ENCODE measurements at regions not wholly inside any gene's neighbourhood (a gene's known extent, or its start where the extent isn't known, plus 50 kb on each side); places are given as distances from the start of the nearest gene placed in this dataset.

DNA sequence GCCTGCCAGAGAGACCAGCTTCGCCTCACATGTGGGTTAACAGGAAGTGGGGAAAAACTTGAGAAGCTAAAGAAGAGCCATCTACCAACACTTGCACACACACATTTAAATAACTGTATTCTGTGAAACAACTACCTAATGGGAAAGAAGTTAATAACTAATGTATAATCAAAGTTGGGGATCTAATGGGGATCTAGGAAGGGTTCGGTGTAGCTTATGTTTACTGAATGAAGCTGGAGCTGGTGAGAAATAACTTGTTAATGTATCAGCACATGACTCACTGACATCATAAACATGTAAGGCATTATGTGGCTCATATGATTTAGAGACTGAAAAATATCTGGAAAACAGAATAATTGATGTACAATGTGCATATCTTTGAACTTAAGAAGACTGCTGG, 421.3 kb upstream of the NXPH2 start:
- no peak for TF ChIP-seq EZH2phosphoT487 (IDR thresholded peaks at IDR 0.05; ENCODE audit: low read depth)
- TF ChIP-seq, protein P1, sequence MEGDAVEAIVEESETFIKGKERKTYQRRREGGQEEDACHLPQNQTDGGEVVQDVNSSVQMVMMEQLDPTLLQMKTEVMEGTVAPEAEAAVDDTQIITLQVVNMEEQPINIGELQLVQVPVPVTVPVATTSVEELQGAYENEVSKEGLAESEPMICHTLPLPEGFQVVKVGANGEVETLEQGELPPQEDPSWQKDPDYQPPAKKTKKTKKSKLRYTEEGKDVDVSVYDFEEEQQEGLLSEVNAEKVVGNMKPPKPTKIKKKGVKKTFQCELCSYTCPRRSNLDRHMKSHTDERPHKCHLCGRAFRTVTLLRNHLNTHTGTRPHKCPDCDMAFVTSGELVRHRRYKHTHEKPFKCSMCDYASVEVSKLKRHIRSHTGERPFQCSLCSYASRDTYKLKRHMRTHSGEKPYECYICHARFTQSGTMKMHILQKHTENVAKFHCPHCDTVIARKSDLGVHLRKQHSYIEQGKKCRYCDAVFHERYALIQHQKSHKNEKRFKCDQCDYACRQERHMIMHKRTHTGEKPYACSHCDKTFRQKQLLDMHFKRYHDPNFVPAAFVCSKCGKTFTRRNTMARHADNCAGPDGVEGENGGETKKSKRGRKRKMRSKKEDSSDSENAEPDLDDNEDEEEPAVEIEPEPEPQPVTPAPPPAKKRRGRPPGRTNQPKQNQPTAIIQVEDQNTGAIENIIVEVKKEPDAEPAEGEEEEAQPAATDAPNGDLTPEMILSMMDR (IDR thresholded peaks at IDR 0.05; ENCODE audit: low read depth, low read length), result no peak
- no peak overlapping the region for H3K4me2 ChIP-seq (ENCODE audit: low read length)
- no peak overlapping the region for H3K27ac ChIP-seq (ENCODE audit: low read length)
- no peaks in the 10 kb centered on the region for H3K36me3 ChIP-seq (replicated peaks; ENCODE audit: low read depth, low read length)
- H3K9ac ChIP-seq (ENCODE audit: low read length), result no peak overlapping the region
- no peaks in the 10 kb centered on the region for H4K20me1 ChIP-seq (ENCODE audit: insufficient read depth, low read length)
- no peaks in the 10 kb centered on the region for H3K9me3 ChIP-seq (ENCODE audit: insufficient read depth, low read length)
- no peak overlapping the region for H2AFZ ChIP-seq (ENCODE audit: low read depth, low read length)
- H3K27me3 ChIP-seq (ENCODE audit: low read depth, low read length), result no peaks in the 10 kb centered on the region
- no peak overlapping the region for H3K4me3 ChIP-seq (ENCODE audit: low read length)
- no peaks in the 10 kb centered on the region for H3K79me2 ChIP-seq (ENCODE audit: low read length)
- H3K4me1 ChIP-seq (ENCODE audit: low read length), result no peaks in the 10 kb centered on the region

DNA sequence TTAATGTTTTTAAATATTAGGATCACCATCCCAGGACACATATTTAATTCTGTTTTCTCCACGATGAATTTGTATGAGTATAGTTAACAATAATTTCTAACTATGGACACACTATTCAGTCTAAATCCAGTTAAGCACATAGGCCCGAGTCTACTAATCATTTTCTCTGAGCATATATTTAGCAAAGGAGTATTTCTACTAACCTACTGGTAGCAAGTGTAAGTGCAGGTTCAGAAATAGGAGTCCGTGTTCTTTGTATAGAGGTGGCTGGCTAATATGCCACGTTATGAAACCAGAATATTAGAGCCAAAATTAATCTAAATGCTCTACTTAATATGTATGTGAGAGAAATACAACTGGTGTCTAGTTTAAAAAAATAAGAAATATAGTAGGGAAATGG, 416.6 kb upstream of the NXPH2 start:
- no peak overlapping the region for H2AFZ ChIP-seq (ENCODE audit: low read depth, low read length)
- no peaks in the 10 kb centered on the region for H3K36me3 ChIP-seq (replicated peaks; ENCODE audit: low read depth, low read length)
- H3K9ac ChIP-seq (ENCODE audit: low read length), result no peak overlapping the region

DNA sequence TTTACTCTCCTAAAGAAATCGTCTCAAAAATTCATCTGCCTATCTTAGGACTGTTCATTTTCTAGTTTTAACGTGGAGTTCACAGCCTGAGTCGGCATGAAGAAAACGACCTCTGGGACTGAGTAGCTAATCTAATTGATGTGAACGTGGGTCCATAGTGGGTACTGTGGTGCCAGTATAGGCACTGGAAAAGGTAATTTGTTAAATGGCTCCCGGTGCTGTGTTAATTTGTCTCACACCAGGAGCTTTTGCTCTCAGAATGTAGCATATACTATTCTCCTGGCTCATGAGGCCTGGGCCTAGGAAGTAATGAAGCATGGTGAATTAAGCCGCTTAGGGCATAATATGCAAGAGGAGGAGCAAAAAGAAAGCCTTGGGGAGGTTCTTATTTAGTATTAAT, 414.4 kb upstream of the NXPH2 start:
- Histone ChIP-seq H3K9me3 (ENCODE audit: insufficient read depth, low read length) (no peaks in the 10 kb centered on the region), H3K9ac (ENCODE audit: low read length) (no peak overlapping the region), H3K27ac (ENCODE audit: low read length) (no peak overlapping the region), H3K4me2 (ENCODE audit: low read length) (no peak overlapping the region), H4K20me1 (ENCODE audit: insufficient read depth, low read length) (no peaks in the 10 kb centered on the region), H3K4me1 (ENCODE audit: low read length) (no peaks in the 10 kb centered on the region), H3K79me2 (ENCODE audit: low read length) (no peaks in the 10 kb centered on the region), H3K36me3 (replicated peaks; ENCODE audit: low read depth, low read length) (no peaks in the 10 kb centered on the region), H2AFZ (ENCODE audit: low read depth, low read length) (no peak overlapping the region), H3K27me3 (ENCODE audit: low read depth, low read length) (no peaks in the 10 kb centered on the region), H3K4me3 (ENCODE audit: low read length) (no peak overlapping the region)
- TF ChIP-seq, protein P1 (IDR thresholded peaks at IDR 0.05; ENCODE audit: low read depth, low read length), result no peak
- no peak for TF ChIP-seq EZH2phosphoT487 (IDR thresholded peaks at IDR 0.05; ENCODE audit: low read depth)

More for the DNA sequence above, 416.6 kb upstream of the NXPH2 start:
- Histone ChIP-seq H3K4me1 (ENCODE audit: low read length) (no peaks in the 10 kb centered on the region), H3K9me3 (ENCODE audit: insufficient read depth, low read length) (no peaks in the 10 kb centered on the region), H4K20me1 (ENCODE audit: insufficient read depth, low read length) (no peaks in the 10 kb centered on the region), H3K4me3 (ENCODE audit: low read length) (no peak overlapping the region), H3K27ac (ENCODE audit: low read length) (no peak overlapping the region), H3K79me2 (ENCODE audit: low read length) (no peaks in the 10 kb centered on the region), H3K4me2 (ENCODE audit: low read length) (no peak overlapping the region), H3K27me3 (ENCODE audit: low read depth, low read length) (no peaks in the 10 kb centered on the region)
- no peak for TF ChIP-seq EZH2phosphoT487 (IDR thresholded peaks at IDR 0.05; ENCODE audit: low read depth)
- TF ChIP-seq, protein P1 (IDR thresholded peaks at IDR 0.05; ENCODE audit: low read depth, low read length), result no peak

DNA sequence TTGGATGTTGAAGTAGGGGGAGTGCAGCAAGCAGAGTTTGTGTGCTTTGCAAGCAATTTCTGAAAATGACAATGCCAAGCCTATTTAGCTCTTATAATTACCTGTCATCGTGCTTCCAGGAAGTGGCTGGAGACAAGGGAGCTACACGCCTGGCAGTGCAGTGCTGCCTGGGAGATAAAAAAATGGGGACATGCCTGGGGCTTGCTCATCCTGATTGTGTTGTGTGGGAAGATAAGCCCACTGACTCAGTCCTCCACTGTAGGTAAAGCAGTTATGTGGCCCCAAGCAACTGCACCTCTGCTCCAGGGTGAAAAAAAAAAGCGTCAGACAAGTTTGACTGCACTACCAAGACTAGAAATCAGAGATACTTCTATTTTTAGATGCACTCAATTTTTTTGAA, 396.9 kb upstream of the NXPH2 start:
- no peak overlapping the region for H3K9ac ChIP-seq (ENCODE audit: low read length)
- H3K4me1 ChIP-seq (ENCODE audit: low read length), result no peaks in the 10 kb centered on the region
- H3K27me3 ChIP-seq (ENCODE audit: low read depth, low read length), result no peaks in the 10 kb centered on the region
- no peaks in the 10 kb centered on the region for H3K9me3 ChIP-seq (ENCODE audit: insufficient read depth, low read length)
- no peaks in the 10 kb centered on the region for H4K20me1 ChIP-seq (ENCODE audit: insufficient read depth, low read length)
- TF ChIP-seq, protein P1 (IDR thresholded peaks at IDR 0.05; ENCODE audit: low read depth, low read length), result no peak
- TF ChIP-seq EZH2phosphoT487 (IDR thresholded peaks at IDR 0.05; ENCODE audit: low read depth), result no peak
- H3K36me3 ChIP-seq (replicated peaks; ENCODE audit: low read depth, low read length), result no peaks in the 10 kb centered on the region
- no peak overlapping the region for H2AFZ ChIP-seq (ENCODE audit: low read depth, low read length)
- H3K4me2 ChIP-seq (ENCODE audit: low read length), result no peak overlapping the region
- no peak overlapping the region for H3K27ac ChIP-seq (ENCODE audit: low read length)
- H3K79me2 ChIP-seq (ENCODE audit: low read length), result no peaks in the 10 kb centered on the region
- no peak overlapping the region for H3K4me3 ChIP-seq (ENCODE audit: low read length)

Data from OCI-LY3 (cell line).